ENCODE measurements at regions not wholly inside any gene's neighbourhood (a gene's known extent, or its start where the extent isn't known, plus 50 kb on each side); places are given as distances from the start of the nearest gene placed in this dataset.

DNA sequence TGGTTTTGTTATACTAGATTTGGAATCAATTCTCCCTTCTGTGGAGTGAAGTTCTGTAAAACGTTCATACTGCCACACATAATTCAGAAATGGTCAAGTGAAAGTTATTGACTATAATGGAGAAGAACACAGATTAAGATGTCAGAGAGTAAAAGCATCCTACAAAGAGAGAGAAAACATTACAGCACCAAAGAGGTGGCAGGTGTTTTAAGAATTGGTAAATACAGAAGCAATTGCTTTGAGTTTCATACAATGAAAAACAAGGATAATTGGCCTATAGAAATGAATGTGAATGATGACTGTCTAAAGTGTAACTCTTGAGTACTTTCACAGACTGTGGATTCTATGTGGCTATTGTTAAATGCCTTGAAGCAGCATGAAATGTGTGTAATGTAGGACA is 435.6 kb upstream of the SMIM31 start:
- no peak for DNase-seq
- Histone ChIP-seq H3K4me3 (no peak overlapping the region), H3K27me3 (no peaks in the 10 kb centered on the region), H3K27ac (no peak overlapping the region), H3K9ac (ENCODE audit: low read depth in 2 of 2, low read length in 2 of 2) (no peak overlapping the region), H3K9me3 (no peaks in the 10 kb centered on the region), H3K36me3 (no peaks in the 10 kb centered on the region), H3K4me1 (no peaks in the 10 kb centered on the region)
- intact Hi-C loops (cut with DNase I) = no loop called here
- TF ChIP-seq, protein P1, sequence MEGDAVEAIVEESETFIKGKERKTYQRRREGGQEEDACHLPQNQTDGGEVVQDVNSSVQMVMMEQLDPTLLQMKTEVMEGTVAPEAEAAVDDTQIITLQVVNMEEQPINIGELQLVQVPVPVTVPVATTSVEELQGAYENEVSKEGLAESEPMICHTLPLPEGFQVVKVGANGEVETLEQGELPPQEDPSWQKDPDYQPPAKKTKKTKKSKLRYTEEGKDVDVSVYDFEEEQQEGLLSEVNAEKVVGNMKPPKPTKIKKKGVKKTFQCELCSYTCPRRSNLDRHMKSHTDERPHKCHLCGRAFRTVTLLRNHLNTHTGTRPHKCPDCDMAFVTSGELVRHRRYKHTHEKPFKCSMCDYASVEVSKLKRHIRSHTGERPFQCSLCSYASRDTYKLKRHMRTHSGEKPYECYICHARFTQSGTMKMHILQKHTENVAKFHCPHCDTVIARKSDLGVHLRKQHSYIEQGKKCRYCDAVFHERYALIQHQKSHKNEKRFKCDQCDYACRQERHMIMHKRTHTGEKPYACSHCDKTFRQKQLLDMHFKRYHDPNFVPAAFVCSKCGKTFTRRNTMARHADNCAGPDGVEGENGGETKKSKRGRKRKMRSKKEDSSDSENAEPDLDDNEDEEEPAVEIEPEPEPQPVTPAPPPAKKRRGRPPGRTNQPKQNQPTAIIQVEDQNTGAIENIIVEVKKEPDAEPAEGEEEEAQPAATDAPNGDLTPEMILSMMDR (IDR thresholded peaks at IDR 0.05) = no peak

DNA sequence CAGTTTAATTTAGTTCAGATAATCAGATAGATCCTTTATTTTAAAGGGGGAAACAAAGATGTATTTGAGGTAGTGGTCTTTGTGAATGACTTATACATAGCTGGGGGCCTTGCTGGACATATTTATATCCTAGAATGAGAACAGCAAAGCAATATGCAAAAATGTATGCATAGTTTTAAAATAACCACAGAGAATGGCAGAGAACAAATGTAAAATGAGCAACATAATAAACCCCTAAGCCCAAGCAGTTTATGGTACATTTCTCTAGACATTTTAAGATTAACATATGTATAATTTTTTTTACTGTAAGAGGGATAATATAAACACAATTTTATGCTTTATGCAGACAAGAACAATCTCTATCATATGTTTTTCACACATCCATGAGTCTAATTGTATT is 434.2 kb upstream of the SMIM31 start:
- Histone ChIP-seq H3K4me3 (no peak overlapping the region), H3K36me3 (no peaks in the 10 kb centered on the region), H3K9me3 (no peaks in the 10 kb centered on the region), H3K27me3 (no peaks in the 10 kb centered on the region), H3K27ac (no peak overlapping the region), H3K4me1 (no peaks in the 10 kb centered on the region), H3K9ac (ENCODE audit: low read depth in 2 of 2, low read length in 2 of 2) (no peak overlapping the region)
- intact Hi-C loops (cut with DNase I) = no loop called here
- TF ChIP-seq, protein P1 (IDR thresholded peaks at IDR 0.05) = no peak
- DNase-seq = no peak

DNA sequence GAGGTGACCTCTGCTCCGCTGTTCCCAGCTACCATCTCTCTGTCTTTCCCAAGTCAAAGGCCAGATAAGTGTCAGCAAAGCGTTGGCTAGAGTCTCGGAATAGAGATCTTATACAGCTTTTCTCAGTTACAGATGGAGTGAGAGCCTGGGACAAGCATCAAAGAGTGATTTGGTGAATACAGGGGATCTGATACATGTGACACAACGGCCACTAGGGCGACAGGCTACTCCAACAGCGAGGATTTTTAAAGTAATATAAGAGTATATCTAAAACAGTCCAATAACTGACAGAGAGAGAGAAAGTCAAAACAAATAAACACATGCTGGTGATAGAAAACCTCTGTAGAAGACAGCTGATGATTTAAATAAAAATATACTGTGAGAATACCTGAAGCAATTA is 433.1 kb upstream of the SMIM31 start:
- intact Hi-C loops (cut with DNase I) = no loop called here
- no peak overlapping the region for H3K9ac ChIP-seq (ENCODE audit: low read depth in 2 of 2, low read length in 2 of 2)
- TF ChIP-seq, protein P1 (IDR thresholded peaks at IDR 0.05) = no peak

GRCh38 chr4:164326056-164326455 is 427.9 kb upstream of the SMIM31 start:
- no peak for DNase-seq
- Histone ChIP-seq H3K9me3 (no peaks in the 10 kb centered on the region), H3K36me3 (no peaks in the 10 kb centered on the region), H3K27ac (no peak overlapping the region), H3K27me3 (no peaks in the 10 kb centered on the region), H3K4me3 (no peak overlapping the region), H3K9ac (ENCODE audit: low read depth in 2 of 2, low read length in 2 of 2) (no peak overlapping the region), H3K4me1 (no peaks in the 10 kb centered on the region)
- intact Hi-C loops (cut with DNase I) = no loop called here
- TF ChIP-seq, protein P1 (IDR thresholded peaks at IDR 0.05) = no peak

More for the DNA sequence above, 433.1 kb upstream of the SMIM31 start:
- Histone ChIP-seq H3K4me3 (no peak overlapping the region), H3K27ac (no peak overlapping the region), H3K36me3 (no peaks in the 10 kb centered on the region), H3K27me3 (no peaks in the 10 kb centered on the region), H3K9me3 (no peaks in the 10 kb centered on the region), H3K4me1 (no peaks in the 10 kb centered on the region)
- DNase-seq = no peak

DNA sequence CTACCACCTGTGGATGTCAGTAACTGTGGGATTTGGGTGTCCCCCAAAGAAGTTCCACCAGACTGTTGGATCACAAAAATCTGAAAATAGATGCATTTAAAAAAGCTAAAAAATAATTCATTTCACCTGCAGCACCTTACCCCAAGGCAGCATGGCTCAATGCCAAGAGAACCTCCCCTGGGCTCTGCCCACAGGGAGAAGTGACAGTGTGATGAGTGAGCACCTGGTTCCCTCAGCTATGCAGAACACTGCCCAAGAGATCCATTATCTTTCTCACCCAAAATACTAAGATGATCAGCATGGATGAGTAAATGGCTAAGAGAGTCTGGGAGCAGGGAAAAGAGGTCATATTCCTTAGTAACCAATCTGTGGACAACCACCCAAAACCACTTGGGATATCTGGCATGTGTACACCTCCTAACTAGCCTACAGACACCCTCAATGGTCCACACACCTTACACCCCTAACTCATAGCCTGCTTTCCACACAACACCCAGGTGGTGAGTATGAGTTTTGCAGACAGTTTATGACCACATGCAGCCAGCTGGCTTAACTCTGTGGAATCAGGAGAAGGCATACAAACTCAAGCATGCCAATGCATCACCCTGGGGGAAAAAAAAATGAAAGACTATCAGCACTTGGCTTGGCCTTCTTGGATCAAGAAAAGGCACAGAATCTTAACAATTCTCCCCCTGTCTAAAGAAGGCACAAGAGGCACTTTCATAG is 416.5 kb upstream of the SMIM31 start:
- H3K4me3 ChIP-seq = no peak overlapping the region
- no peak overlapping the region for H3K27ac ChIP-seq
- no peaks in the 10 kb centered on the region for H3K4me1 ChIP-seq
- H3K9me3 ChIP-seq = no peaks in the 10 kb centered on the region
- intact Hi-C loops (cut with DNase I) = no loop called here
- H3K36me3 ChIP-seq = no peaks in the 10 kb centered on the region
- no peak overlapping the region for H3K9ac ChIP-seq (ENCODE audit: low read depth in 2 of 2, low read length in 2 of 2)
- no peaks in the 10 kb centered on the region for H3K27me3 ChIP-seq
- no peak for DNase-seq
- TF ChIP-seq, protein P1 (IDR thresholded peaks at IDR 0.05) = no peak
